ENCODE measurements at regions not wholly inside any gene's neighbourhood (a gene's known extent, or its start where the extent isn't known, plus 50 kb on each side); places are given as distances from the start of the nearest gene placed in this dataset.
"Not testable (repeated sequence)": the region's sequence is repeated elsewhere in the genome, so short reads cannot be mapped to it uniquely, and the experiment has no call there.

DNA sequence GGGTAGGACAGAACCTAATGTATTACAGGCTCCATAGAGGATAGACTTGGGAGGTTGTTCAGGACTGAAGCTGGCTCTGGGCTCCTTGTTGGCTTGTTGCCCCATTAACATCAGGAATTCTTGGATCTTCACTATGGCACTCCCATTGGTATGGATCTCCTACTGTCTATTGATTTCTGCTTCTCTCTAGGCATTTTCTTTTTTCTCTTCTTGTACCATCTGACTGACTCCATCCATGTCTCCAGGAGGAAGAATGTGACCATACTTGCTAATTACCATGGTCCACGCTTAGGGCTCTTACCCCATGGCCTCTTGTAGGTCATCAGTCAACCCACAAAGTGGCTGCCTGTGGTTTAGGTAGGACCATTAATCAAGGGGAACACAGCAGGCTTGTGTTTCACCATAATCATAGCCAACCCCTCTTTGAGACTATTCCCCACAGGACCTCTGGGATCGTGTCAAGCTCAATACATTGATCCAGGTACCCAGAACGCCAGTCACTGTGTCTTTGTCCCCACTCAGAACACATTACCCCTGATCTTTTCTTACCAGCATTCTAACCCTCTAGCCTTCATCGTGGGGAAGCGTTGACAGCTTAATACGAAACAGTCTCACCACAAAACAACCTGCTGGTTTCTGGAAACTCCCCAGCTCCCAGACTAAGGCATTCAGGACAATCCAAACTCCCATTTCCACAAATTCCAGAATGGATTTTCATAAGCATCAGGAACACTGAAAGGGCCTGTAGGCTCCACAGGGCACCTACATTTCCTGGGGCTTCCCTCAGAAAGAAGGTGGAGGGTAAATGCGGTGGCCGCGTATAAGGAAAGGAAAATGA is 97.1 kb downstream of the ETS2 start:
- Histone ChIP-seq H3K36me3 (no peaks in the 10 kb centered on the region), H3K4me3 (no peak overlapping the region), H3K27ac (peak overlapping the region; percentile 82 to 85), H3K4me1 (peaks cover 0 to 43% (median 25%) of the 10 kb centered on the region in 4 donors), H3K27me3 (no peaks in the 10 kb centered on the region), H3K9me3 (no peaks in the 10 kb centered on the region)
- no peak for DNase-seq
- intact Hi-C loops (cut with DNase I; ENCODE audit: low total_unique reads), result no loop called here
- TF ChIP-seq, protein P1, sequence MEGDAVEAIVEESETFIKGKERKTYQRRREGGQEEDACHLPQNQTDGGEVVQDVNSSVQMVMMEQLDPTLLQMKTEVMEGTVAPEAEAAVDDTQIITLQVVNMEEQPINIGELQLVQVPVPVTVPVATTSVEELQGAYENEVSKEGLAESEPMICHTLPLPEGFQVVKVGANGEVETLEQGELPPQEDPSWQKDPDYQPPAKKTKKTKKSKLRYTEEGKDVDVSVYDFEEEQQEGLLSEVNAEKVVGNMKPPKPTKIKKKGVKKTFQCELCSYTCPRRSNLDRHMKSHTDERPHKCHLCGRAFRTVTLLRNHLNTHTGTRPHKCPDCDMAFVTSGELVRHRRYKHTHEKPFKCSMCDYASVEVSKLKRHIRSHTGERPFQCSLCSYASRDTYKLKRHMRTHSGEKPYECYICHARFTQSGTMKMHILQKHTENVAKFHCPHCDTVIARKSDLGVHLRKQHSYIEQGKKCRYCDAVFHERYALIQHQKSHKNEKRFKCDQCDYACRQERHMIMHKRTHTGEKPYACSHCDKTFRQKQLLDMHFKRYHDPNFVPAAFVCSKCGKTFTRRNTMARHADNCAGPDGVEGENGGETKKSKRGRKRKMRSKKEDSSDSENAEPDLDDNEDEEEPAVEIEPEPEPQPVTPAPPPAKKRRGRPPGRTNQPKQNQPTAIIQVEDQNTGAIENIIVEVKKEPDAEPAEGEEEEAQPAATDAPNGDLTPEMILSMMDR (IDR thresholded peaks at IDR 0.05), result no peak

DNA sequence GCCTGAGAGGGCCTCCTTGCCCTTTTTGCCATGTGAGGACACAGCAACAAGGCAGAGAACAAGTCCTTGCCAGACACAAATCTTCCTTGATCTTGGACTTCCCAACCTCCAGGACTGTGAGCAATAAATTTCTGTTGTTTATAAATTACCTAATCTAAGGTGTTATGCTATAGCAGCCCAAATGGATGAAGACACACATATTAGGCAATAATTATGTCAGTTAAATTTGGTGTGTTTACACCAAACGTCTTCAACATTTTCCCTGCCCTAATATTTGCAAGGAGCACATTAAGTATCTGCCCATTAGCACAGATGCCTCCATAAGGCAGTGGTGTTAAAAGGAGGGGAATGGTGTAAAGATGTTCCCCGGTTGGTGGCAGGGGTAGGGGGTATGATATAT is 94.8 kb downstream of the ETS2 start:
- no peaks in the 10 kb centered on the region for H3K36me3 ChIP-seq

DNA sequence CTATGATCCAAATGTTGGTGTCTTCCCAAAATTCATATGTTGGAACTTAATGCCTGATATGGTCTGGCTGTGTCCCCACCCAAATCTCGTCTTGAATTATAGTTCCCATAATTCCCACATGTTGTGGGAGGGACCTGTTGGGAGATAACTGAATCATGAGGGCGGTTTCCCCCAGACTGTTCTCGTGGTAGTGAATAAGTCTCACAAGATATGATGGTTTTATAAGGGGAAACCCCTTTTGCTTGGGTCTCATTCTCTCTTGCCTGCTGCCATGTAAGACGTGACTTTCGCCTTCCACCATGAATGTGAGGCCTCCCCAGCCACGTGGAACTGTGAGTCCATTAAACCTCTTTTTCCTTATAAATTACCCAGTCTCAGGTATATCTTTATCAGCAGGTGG is 94.3 kb downstream of the ETS2 start:
- H3K4me1 ChIP-seq, result peaks cover 0 to 30% (median 16%) of the 10 kb centered on the region in 4 donors
- not testable (repeated sequence) for H3K4me3 ChIP-seq, H3K27me3 ChIP-seq, H3K27ac ChIP-seq, DNase-seq, H3K9me3 ChIP-seq, H3K36me3 ChIP-seq
- intact Hi-C loops (cut with DNase I; ENCODE audit: low total_unique reads), result loop anchor here (10.0 kb wide), 1 partner anchor 65 kb away; no protein-coding TSS in a partner anchor

More for the DNA sequence above, 94.8 kb downstream of the ETS2 start:
- Histone ChIP-seq H3K27me3 (no peaks in the 10 kb centered on the region), H3K4me1 (peaks cover 0 to 30% (median 16%) of the 10 kb centered on the region in 4 donors), H3K4me3 (no peak overlapping the region), H3K27ac (no peak overlapping the region), H3K9me3 (no peaks in the 10 kb centered on the region)
- DNase-seq, result no peak
- TF ChIP-seq, protein P1 (IDR thresholded peaks at IDR 0.05), result no peak
- intact Hi-C loops (cut with DNase I; ENCODE audit: low total_unique reads), result no loop called here

DNA sequence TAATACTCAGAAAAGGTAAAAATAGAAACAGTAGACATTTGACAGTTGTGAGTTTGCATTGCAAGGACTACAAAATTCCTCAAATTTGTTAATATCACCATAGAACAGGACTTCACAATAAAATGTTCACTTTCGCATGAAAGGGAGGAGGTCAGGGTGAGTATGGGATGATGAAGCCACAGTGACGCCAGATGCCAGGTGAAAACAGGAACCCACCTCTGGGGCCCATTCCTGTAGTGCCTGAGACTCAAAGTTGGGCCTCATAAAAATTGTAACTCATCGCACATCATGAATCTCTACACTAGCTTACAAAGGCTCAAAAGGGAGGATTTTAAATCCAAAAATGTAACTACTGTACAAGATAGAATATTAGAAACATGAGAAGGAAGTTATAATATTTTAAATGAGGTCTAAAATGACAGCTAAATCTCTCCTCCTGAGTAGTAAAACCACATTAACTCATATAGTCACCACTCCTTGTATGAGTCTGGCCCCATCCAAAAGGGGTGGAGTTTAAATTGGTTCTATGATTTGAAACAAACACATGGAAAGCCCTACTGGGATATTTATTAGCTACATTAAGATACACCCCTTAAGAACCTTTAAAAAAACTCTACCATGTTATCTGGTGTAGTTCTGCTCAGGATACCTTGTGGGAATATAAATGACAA is 93.7 kb downstream of the ETS2 start:
- Histone ChIP-seq H3K27ac (no peak overlapping the region), H3K27me3 (no peaks in the 10 kb centered on the region), H3K9me3 (no peaks in the 10 kb centered on the region), H3K4me1 (peaks cover 0 to 26% (median 13%) of the 10 kb centered on the region in 4 donors), H3K36me3 (no peaks in the 10 kb centered on the region), H3K4me3 (no peak overlapping the region)
- intact Hi-C loops (cut with DNase I; ENCODE audit: low total_unique reads), result loop anchor here (10.0 kb wide), 1 partner anchor 65 kb away; no protein-coding TSS in a partner anchor
- DNase-seq, result no peak
- TF ChIP-seq, protein P1 (IDR thresholded peaks at IDR 0.05), result no peak

DNA sequence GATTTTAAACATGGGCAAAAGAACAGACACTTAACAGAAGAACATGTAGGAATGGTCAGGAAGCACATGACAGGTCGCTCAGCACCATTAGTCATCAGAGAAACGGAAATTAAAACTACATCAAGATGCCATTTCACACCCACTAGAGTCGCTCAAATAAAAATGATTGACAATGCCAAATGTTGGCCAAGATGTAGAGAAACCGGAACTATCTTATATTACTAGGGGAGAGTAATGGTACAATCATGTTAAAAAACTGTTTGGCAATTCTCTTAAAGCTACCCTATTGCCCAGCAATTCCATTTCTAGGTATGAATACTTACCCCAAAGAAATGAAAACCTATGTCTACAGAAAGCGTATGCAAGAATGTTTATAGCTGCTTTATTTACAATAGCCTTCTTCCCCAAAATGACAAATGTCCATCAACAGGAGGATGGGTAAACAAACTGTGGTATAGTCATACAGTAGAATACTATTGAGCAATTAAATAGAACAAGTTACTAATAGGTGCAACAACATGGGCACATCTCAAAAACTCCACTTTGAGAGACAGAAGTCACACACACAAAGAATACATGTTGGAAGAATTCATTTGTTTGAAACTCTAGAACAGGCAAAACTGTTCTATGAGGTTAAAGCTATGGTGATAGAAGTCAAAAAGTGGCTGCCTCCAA is 92.8 kb downstream of the ETS2 start:
- H3K36me3 ChIP-seq, result no peaks in the 10 kb centered on the region
- peaks cover 0 to 18% (median 4%) of the 10 kb centered on the region in 4 donors for H3K4me1 ChIP-seq
- DNase-seq, result no peak
- no peak overlapping the region for H3K27ac ChIP-seq
- TF ChIP-seq, protein P1 (IDR thresholded peaks at IDR 0.05), result no peak
- no peak overlapping the region for H3K4me3 ChIP-seq
- intact Hi-C loops (cut with DNase I; ENCODE audit: low total_unique reads), result loop anchor here (10.0 kb wide), 1 partner anchor 64 kb away; no protein-coding TSS in a partner anchor
- H3K9me3 ChIP-seq, result no peaks in the 10 kb centered on the region
- H3K27me3 ChIP-seq, result no peaks in the 10 kb centered on the region
